ENCODE measurements at regions not wholly inside any gene's neighbourhood (a gene's known extent, or its start where the extent isn't known, plus 50 kb on each side); places are given as distances from the start of the nearest gene placed in this dataset.

DNA sequence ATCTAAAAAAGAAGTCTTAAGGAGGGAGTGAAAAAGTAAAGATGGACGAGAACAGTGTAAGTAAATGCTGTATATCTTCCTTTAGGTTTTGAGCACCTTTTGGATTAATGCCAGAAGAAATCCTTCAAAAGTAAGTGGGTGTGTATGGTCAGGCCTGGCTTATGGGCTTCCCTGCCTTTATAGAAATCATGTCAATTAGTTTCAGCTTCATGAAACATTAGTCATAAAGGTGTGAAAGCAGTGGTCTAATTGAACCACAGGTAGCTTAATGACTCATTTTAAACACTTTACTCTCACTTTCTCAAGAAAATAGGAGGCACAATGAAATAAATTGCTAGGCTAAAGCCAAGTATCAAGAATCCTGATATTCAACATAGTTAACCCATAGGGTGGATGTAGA, 467.4 kb upstream of the DPPA4 start:
- DNase-seq (ENCODE audit: extremely low spot score): no peak
- ChIA-PET CTCF (interaction anchor here (0.9 to 1.4 kb wide), 2 partner anchors 34 to 64 kb away, joined by 3 read pairs; no protein-coding TSS in a partner anchor), POLR2A (no interaction called here)
- TF ChIP-seq, protein P1, sequence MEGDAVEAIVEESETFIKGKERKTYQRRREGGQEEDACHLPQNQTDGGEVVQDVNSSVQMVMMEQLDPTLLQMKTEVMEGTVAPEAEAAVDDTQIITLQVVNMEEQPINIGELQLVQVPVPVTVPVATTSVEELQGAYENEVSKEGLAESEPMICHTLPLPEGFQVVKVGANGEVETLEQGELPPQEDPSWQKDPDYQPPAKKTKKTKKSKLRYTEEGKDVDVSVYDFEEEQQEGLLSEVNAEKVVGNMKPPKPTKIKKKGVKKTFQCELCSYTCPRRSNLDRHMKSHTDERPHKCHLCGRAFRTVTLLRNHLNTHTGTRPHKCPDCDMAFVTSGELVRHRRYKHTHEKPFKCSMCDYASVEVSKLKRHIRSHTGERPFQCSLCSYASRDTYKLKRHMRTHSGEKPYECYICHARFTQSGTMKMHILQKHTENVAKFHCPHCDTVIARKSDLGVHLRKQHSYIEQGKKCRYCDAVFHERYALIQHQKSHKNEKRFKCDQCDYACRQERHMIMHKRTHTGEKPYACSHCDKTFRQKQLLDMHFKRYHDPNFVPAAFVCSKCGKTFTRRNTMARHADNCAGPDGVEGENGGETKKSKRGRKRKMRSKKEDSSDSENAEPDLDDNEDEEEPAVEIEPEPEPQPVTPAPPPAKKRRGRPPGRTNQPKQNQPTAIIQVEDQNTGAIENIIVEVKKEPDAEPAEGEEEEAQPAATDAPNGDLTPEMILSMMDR (IDR thresholded peaks at IDR 0.05; ENCODE audit: control extremely low read depth, extremely low read depth, low read depth, missing control alignments): no peak

DNA sequence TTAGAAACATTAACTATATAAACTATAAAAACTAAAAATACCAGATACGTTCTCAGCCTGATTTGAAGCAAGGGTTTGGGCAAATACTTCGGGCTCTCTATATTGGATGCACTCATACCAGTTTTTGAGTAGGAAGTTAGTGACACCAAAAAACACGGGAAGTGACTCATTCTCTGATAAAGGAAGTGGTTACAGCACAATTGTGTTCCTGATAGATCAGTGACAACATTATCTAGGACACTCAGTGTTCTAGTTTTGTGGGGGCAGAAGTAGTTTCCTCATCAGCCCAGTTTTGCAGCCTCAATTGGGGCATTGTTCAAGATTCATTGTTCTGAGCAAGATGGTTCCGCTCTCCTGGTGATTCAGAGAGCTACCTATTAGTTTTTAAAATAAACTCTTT, 469.6 kb upstream of the DPPA4 start:
- no peak for DNase-seq (ENCODE audit: extremely low spot score)
- CTCF ChIA-PET: no interaction called here
- TF ChIP-seq, protein P1 (IDR thresholded peaks at IDR 0.05; ENCODE audit: control extremely low read depth, extremely low read depth, low read depth, missing control alignments): no peak

DNA sequence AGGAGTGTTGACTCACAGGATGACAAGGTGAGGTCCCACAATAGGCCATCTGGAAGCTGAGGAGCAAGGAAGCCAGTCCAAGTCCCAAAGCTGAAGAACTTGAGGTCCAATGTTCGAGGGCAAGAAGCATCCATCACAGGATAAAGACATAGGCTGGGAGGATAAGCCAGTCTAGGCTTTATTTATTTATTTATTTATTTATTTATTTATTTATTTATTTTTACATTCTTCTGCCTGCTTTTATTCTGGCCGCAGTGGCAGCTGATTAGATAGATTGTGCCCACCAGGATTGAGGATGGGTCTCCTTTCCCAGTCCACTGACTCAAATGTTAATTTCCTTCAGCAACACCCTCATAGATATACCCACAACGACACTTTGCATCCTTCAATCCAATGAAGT, 472.2 kb upstream of the DPPA4 start:
- POLR2A ChIA-PET: no interaction called here
- CTCF ChIA-PET: no interaction called here
- TF ChIP-seq, protein P1 (IDR thresholded peaks at IDR 0.05; ENCODE audit: control extremely low read depth, extremely low read depth, low read depth, missing control alignments): no peak
- DNase-seq (ENCODE audit: extremely low spot score): no peak

More for the DNA sequence above, 469.6 kb upstream of the DPPA4 start:
- POLR2A ChIA-PET: no interaction called here

DNA sequence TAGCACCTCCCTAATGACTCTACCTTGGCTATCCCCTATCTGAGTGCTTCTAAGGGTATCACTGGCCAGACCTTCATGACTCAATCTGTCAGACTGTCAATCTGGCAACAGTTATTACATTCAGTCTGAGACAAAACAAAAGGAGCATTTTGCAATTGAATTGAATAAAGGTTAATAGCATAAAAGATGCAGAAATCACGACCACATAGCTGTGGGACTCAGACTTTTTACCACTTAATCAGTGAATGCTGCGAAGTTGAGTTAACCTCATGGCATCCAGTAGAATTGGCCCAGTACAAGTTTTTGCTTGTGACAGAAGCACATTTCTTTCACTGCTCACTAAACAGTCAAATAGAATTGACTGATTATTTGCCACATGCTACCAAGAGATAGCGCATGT, 480.7 kb upstream of the DPPA4 start:
- ChIA-PET POLR2A (no interaction called here), CTCF (interaction anchor here (1.4 kb wide), 1 partner anchor 11 kb away, joined by 4 read pairs; no protein-coding TSS in a partner anchor)
- TF ChIP-seq, protein P1 (IDR thresholded peaks at IDR 0.05; ENCODE audit: control extremely low read depth, extremely low read depth, low read depth, missing control alignments): no peak
- no peak for DNase-seq (ENCODE audit: extremely low spot score)

DNA sequence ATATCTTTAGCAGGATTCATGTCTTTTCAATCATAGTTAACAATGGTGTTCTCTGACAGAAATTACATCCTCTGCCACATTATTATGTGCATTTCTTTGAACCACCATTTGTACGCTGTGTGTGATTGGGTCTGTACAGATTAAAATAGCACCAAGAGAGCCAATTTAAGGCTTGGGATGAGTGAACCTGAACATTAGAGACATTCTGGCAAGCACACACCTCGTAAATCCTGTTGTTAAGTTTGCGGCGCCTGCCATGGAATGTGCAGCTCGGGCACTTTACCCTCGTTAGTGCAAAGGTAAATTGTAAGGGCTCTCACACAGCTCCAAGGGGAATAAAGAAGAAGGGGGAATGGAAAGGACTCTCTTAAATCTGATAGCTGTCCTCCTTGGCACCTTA, 482.4 kb upstream of the DPPA4 start:
- ChIA-PET CTCF (no interaction called here), POLR2A (no interaction called here)
- DNase-seq (ENCODE audit: extremely low spot score): no peak
- TF ChIP-seq, protein P1 (IDR thresholded peaks at IDR 0.05; ENCODE audit: control extremely low read depth, extremely low read depth, low read depth, missing control alignments): no peak

DNA sequence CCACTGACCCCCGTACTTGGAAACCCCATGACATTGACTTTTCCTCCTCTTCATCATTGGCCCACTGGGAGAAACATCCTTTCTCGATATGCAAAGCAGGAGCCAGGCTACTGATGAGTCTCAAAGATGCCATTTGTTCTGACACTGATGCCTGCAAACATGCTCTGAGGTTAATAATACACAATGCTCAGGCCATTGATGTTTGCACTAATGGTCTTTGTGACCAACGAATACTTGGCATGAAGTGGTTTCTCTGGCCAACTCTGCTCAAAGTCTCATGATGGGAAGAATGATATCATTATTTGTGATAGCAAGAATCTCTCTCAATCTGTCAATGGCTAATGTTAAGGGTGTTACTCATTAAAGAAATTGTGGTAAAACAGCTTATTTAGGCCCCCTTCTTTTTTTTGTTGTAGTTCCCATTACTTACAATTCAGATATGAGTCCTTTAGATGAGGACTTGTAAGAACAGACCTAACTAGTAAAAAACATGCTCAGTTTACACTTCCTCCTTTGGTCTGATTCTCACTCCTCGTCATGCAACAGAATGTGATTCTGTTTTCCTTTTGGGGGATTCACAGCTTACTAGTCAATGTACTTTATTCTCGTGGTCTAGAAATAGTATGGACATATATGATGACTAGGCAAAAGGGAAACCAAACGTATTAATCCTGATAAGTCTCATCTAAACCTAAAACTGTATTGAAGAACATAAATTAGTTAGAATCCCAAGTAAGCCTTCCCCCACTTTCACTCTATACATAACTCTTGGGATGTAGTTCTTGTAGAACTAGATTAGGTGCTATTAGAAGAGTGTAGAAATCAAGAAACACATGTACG, 488.8 kb upstream of the DPPA4 start:
- POLR2A ChIA-PET: no interaction called here
- CTCF ChIA-PET: no interaction called here
- TF ChIP-seq, protein P1 (IDR thresholded peaks at IDR 0.05; ENCODE audit: control extremely low read depth, extremely low read depth, low read depth, missing control alignments): no peak

More for the DNA sequence above, 488.8 kb upstream of the DPPA4 start:
- no peak for DNase-seq (ENCODE audit: extremely low spot score)

All from GM10248 (cell line).